ENCODE measurements at regions not wholly inside any gene's neighbourhood (a gene's known extent, or its start where the extent isn't known, plus 50 kb on each side); places are given as distances from the start of the nearest gene placed in this dataset.

GRCh38 chr2:7419186-7419585, 502.0 kb downstream of the RNF144A start:
- peaks cover 0 to 8% (median 0%) of the 10 kb centered on the region in 3 donors for H3K9me3 ChIP-seq (replicated peaks in 1 of 3)
- no peaks in the 10 kb centered on the region for H3K4me1 ChIP-seq (replicated peaks in 1 of 2)
- peaks cover 6% of the 10 kb centered on the region for H3K27me3 ChIP-seq
- no peak overlapping the region for H3K27ac ChIP-seq
- 72 to 88% (median 79%) methylated on average over 1 of the region's 1 CpG for WGBS, 4 donors
- H3K4me3 ChIP-seq: no peak overlapping the region
- TF ChIP-seq CTCF (IDR thresholded peaks at IDR 0.05): no peak
- no peak for TF ChIP-seq POLR2A (IDR thresholded peaks at IDR 0.05)
- DNase-seq: no peak
- intact Hi-C loops (cut with DNase I): no loop called here
- no peaks in the 10 kb centered on the region for H3K36me3 ChIP-seq (replicated peaks in 1 of 2)

- Histone ChIP-seq H3K4me1 (replicated peaks in 1 of 2) (no peaks in the 10 kb centered on the region), H3K27ac (no peak overlapping the region), H3K9me3 (replicated peaks in 1 of 3) (peaks cover 0 to 8% (median 0%) of the 10 kb centered on the region in 3 donors), H3K36me3 (replicated peaks in 1 of 2) (no peaks in the 10 kb centered on the region), H3K4me3 (no peak overlapping the region), H3K27me3 (peaks cover 6% of the 10 kb centered on the region)
- 48 to 67% (median 65%) methylated on average over 1 of the region's 1 CpG for WGBS, 4 donors
- no peak for TF ChIP-seq CTCF (IDR thresholded peaks at IDR 0.05)
- no peak for TF ChIP-seq POLR2A (IDR thresholded peaks at IDR 0.05)
- intact Hi-C loops (cut with DNase I): no loop called here
- DNase-seq: no peak
These were observed 502.7 kb downstream of the RNF144A start for GRCh38 chr2:7419814-7420311.

- Histone ChIP-seq H3K9me3 (replicated peaks in 1 of 3) (peaks cover 0 to 8% (median 0%) of the 10 kb centered on the region in 3 donors), H3K36me3 (replicated peaks in 1 of 2) (no peaks in the 10 kb centered on the region), H3K27ac (no peak overlapping the region), H3K4me1 (replicated peaks in 1 of 2) (no peaks in the 10 kb centered on the region), H3K27me3 (peaks cover 6% of the 10 kb centered on the region), H3K4me3 (no peak overlapping the region)
- TF ChIP-seq CTCF (IDR thresholded peaks at IDR 0.05) (no peak), POLR2A (IDR thresholded peaks at IDR 0.05) (no peak)
- 75 to 83% (median 80%) methylated on average over 6 of the region's 6 CpGs for WGBS, 4 donors
- DNase-seq: no peak
- intact Hi-C loops (cut with DNase I): no loop called here
These were observed 503.3 kb downstream of the RNF144A start for GRCh38 chr2:7420530-7420929.

- TF ChIP-seq CTCF (IDR thresholded peaks at IDR 0.05) (no peak), POLR2A (IDR thresholded peaks at IDR 0.05) (no peak)
- Histone ChIP-seq H3K36me3 (replicated peaks in 1 of 2) (no peaks in the 10 kb centered on the region), H3K4me1 (replicated peaks in 1 of 2) (peaks cover 0 to 3% of the 10 kb centered on the region in 2 donors), H3K27ac (no peak overlapping the region), H3K9me3 (replicated peaks in 1 of 3) (no peaks in the 10 kb centered on the region), H3K27me3 (peaks cover 6% of the 10 kb centered on the region), H3K4me3 (no peak overlapping the region)
- no peak for DNase-seq
- intact Hi-C loops (cut with DNase I): no loop called here
- WGBS, 4 donors: 66 to 82% (median 74%) methylated on average over 4 of the region's 4 CpGs
These were observed 507.3 kb downstream of the RNF144A start for GRCh38 chr2:7424481-7424880.

Data from adrenal gland (tissue), 9 donors.